Cerebellar cortex (tissue), 1 donor: ENCODE measurements at regions not wholly inside any gene's neighbourhood (a gene's known extent, or its start where the extent isn't known, plus 50 kb on each side); places are given as distances from the start of the nearest gene placed in this dataset.

Experiments used
- DNase-seq: peaks from one replicate; pipeline ENCODE4 v3.0.0-alpha.2; 2015; ENCODE audit warnings: low spot score

DNA sequence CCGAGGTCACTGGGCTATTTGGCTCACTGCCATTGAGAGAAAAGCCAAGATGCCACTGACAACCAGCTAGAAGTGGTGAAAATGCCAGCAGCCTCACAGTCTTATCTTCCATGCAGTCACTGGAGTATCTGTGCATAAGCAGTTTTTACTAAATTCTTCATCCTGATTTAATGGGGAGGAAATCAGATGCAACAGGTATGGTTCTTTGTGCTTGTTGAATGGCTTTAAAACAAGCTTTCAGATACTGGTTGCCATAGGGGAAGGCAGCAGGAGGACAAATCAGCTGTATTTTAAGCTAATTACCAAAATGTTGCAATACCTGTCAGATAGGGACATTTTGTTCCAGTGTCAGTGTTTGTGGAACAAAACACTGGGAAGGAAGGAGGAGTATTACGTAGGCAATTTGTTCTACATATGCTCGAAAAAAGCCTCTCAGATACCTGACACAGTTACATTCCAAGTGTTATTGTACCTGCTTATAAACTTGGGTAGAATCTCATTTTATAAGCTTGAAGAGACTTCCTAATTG lies 54.1 kb upstream of the ARHGAP5 start:
- DNase-seq, result peak; percentile 14

DNA sequence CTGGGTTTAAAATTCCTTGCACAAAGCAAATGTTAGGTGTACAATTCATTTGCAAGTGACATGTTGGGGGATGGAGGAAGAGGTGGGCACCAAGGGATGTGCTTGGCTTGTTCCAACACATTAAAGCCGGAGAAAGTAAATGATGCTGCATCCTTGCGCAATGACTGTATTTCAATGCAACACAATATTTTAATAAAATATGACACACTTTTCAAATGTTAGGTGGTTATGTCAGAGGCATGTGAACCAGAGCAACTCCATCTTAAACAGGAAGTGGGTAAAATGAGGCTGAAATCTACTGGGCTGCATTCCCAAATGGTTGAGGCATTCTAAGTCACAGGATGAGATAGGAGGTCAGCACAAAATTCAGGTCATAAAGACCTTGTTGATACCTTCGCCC lies 53.6 kb upstream of the ARHGAP5 start:
- DNase-seq, result no peak

DNA sequence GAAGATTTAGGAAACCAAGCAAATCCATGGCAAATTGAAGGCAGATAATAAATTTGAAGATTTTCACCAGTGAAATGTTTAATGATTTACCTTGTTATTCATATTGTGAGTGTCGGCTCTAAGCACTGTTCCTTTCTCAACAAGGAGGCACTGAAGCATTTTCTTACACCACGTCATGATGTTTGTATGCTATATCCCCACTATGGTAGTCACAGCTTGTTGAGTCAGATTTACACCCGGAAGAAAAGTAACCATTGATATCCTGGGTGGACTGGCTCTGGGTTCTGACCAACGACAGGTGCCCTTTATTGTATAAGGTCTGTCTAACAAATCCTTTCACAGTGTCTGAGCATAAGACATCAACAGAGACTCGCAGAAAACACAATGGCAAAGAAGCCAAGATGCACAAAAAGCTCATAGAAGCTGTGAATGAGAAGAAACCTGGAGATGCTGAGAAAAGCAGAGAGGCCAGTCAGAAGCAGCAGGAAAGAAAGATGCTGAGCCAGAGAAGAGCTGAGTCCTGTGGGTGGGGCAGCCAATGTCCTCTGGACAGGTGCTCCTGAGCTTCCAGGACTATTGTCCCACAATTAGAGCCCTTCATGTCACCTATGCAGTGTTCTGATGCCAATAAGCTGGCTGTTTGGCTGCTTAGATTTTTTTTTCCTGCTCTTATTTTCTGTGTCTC lies 49.7 kb upstream of the ARHGAP5 start:
- DNase-seq, result no peak
